ENCODE measurements at regions not wholly inside any gene's neighbourhood (a gene's known extent, or its start where the extent isn't known, plus 50 kb on each side); places are given as distances from the start of the nearest gene placed in this dataset.

GRCh38 chr2:84194181-84194580 is 264.9 kb downstream of the SUCLG1 start:
- TF ChIP-seq POLR2AphosphoS5 (IDR thresholded peaks at IDR 0.05; ENCODE audit: control insufficient read depth, insufficient read depth, low read depth, low read length) (no peak), ZNF146 (CRISPR knock-in tag; IDR thresholded peaks at IDR 0.05; ENCODE audit: unreplicated experiment) (no peak), CEBPB (tag; IDR thresholded peaks at IDR 0.05) (no peak), YY1 (IDR thresholded peaks at IDR 0.05; ENCODE audit: borderline replicate concordance in 1 of 3, control insufficient read depth in 1 of 3, extremely low read depth in 1 of 3, insufficient read depth in 3 of 3, insufficient read length in 1 of 3, insufficient replicate concordance in 2 of 3, low read depth in 1 of 3, low read length in 2 of 3) (no peak), USF1 (CRISPR knock-in tag; IDR thresholded peaks at IDR 0.05) (no peak), ZFP91 (CRISPR knock-in tag; IDR thresholded peaks at IDR 0.05) (no peak), RBM15 (IDR thresholded peaks at IDR 0.05; ENCODE audit: insufficient read depth, low read length) (no peak), CBFB (CRISPR knock-in tag; IDR thresholded peaks at IDR 0.05) (no peak), CTCF (IDR thresholded peaks at IDR 0.05 in 2 of 3, conservative IDR thresholded peaks at IDR 0.05 in 1 of 3; ENCODE audit: insufficient read depth in 2 of 3, low read depth in 1 of 3, low read length in 3 of 3) (no peak), BRF2 (IDR thresholded peaks at IDR 0.05; ENCODE audit: borderline replicate concordance, insufficient read depth, insufficient read length) (no peak), NR2C2 (CRISPR knock-in tag; IDR thresholded peaks at IDR 0.05) (no peak), NR2C2 (tag; IDR thresholded peaks at IDR 0.05) (no peak), TAF1 (IDR thresholded peaks at IDR 0.05; ENCODE audit: control insufficient read depth, extremely low read depth, insufficient read depth, low read length, severe bottlenecking) (no peak), RNF219 (CRISPR knock-in tag; IDR thresholded peaks at IDR 0.05) (no peak), SMARCA5 (IDR thresholded peaks at IDR 0.05) (no peak)
